GM23338 (cell line): ENCODE measurements at regions not wholly inside any gene's neighbourhood (a gene's known extent, or its start where the extent isn't known, plus 50 kb on each side); places are given as distances from the start of the nearest gene placed in this dataset.

ENCODE experiments used
- ATAC-seq: fragments of 200-7000 bp; cut with Tn5 transposase; 3 replicates; pipeline ENCODE4 v1.9.1; 2020
- DNase-seq: peaks from one replicate; pipeline ENCODE4 v3.0.0-alpha.2; 2015; ENCODE audit warnings: low spot score
- H2AFZ ChIP-seq: fragments of 200-600 bp; sonication (generic); 2 replicates; pipeline ENCODE4 v1.8.0; 2016; ENCODE audit warnings: antibody characterized with exemption, mild to moderate bottlenecking, moderate library complexity
- H3F3A ChIP-seq: fragments of 200-600 bp; sonication (generic); replicated peaks from 2 replicates; pipeline ENCODE4 v1.8.0; 2017; ENCODE audit warnings: antibody characterized with exemption, mixed run types, low read depth
- H3K27ac ChIP-seq: fragments of 200-600 bp; sonication (generic); 2 replicates; pipeline ENCODE4 v1.6.1; 2016; ENCODE audit warnings: low read depth
- H3K27me3 ChIP-seq: fragments of 200-600 bp; sonication (generic); 2 replicates; pipeline ENCODE4 v1.8.0; 2016; ENCODE audit warnings: mild to moderate bottlenecking, mixed run types, moderate library complexity; ENCODE audit not compliant: insufficient read depth
- H3K36me3 ChIP-seq: fragments of 200-600 bp; sonication (generic); 2 replicates; pipeline ENCODE4 v1.8.0; 2016; ENCODE audit warnings: mild to moderate bottlenecking; ENCODE audit not compliant: insufficient read depth
- H3K4me1 ChIP-seq: fragments of 200-600 bp; sonication (generic); 2 replicates; pipeline ENCODE4 v1.8.0; 2016; ENCODE audit warnings: mild to moderate bottlenecking, moderate library complexity; ENCODE audit not compliant: insufficient read depth
- H3K4me2 ChIP-seq: fragments of 200-600 bp; sonication (generic); 2 replicates; pipeline ENCODE4 v1.7.1; 2017; ENCODE audit warnings: mixed run types
- H3K4me3 ChIP-seq: fragments of 200-600 bp; sonication (generic); 2 replicates; pipeline ENCODE4 v1.6.1; 2016; ENCODE audit warnings: mixed run types
- H3K79me2 ChIP-seq: fragments of 200-600 bp; sonication (generic); replicated peaks from 2 replicates; pipeline ENCODE4 v1.8.0; 2017; ENCODE audit warnings: mild to moderate bottlenecking; ENCODE audit not compliant: insufficient read depth
- H3K9me2 ChIP-seq: fragments of 200-600 bp; sonication (generic); 2 replicates; pipeline ENCODE4 v1.8.0; 2017; ENCODE audit not compliant: insufficient read depth
- H4K20me1 ChIP-seq: fragments of 200-600 bp; sonication (generic); replicated peaks from 2 replicates; pipeline ENCODE4 v1.8.0; 2017; ENCODE audit warnings: mild to moderate bottlenecking; ENCODE audit not compliant: insufficient read depth
- H3K27ac Mint-ChIP-seq: 2 replicates; pipeline ENCODE4 v1.8.0; 2020; ENCODE audit warnings: inconsistent platforms, mild to moderate bottlenecking, moderate library complexity, mixed read lengths
- H3K27me3 Mint-ChIP-seq: 3 replicates; pipeline ENCODE4 v1.8.0; 2022; ENCODE audit warnings: low read depth, mild to moderate bottlenecking, moderate library complexity, mixed read lengths, inconsistent platforms; ENCODE audit not compliant: insufficient read depth, poor library complexity
- H3K36me3 Mint-ChIP-seq: 3 replicates; pipeline ENCODE4 v1.8.0; 2021; ENCODE audit warnings: low read depth, mild to moderate bottlenecking, inconsistent platforms, moderate library complexity, mixed read lengths
- H3K4me1 Mint-ChIP-seq: 3 replicates; pipeline ENCODE4 v1.8.0; 2020; ENCODE audit warnings: mild to moderate bottlenecking, inconsistent platforms, mixed read lengths
- H3K4me3 Mint-ChIP-seq: 3 replicates; pipeline ENCODE4 v1.8.0; 2021; ENCODE audit warnings: moderate library complexity, mild to moderate bottlenecking, inconsistent platforms, mixed read lengths
- H3K9me3 Mint-ChIP-seq: 3 replicates; pipeline ENCODE4 v1.8.0; 2020; ENCODE audit warnings: moderate library complexity, mild to moderate bottlenecking, inconsistent platforms, mixed read lengths
- CREB1 ChIP-seq: fragments of 250-450 bp; sonication (Bioruptor Pico); IDR thresholded peaks from 2 replicates; pipeline ENCODE4 v1.5.0; 2020; ENCODE audit warnings: low read depth, mild to moderate bottlenecking, moderate library complexity
- EZH2 ChIP-seq: fragments of 200-600 bp; sonication (generic); IDR thresholded peaks from one replicate; pipeline ENCODE4 v1.8.0; 2017; ENCODE audit warnings: antibody characterized with exemption, mild to moderate bottlenecking, low read depth; ENCODE audit not compliant: unreplicated experiment
- EZH2phosphoT487 ChIP-seq: fragments of 200-600 bp; sonication (generic); IDR thresholded peaks from one replicate; pipeline ENCODE4 v1.8.1; 2018; ENCODE audit warnings: antibody characterized with exemption; ENCODE audit not compliant: unreplicated experiment
- JUNB ChIP-seq: IDR thresholded peaks from one replicate; pipeline ENCODE4 v1.6.1; 2016; ENCODE audit warnings: antibody characterized with exemption; ENCODE audit not compliant: unreplicated experiment
- NANOG ChIP-seq: IDR thresholded peaks from 2 replicates; pipeline ENCODE4 v1.6.1; 2016; ENCODE audit warnings: antibody characterized with exemption, borderline replicate concordance
- POLR2AphosphoS5 ChIP-seq: IDR thresholded peaks from 2 replicates; pipeline ENCODE4 v1.6.1; 2016; ENCODE audit warnings: antibody characterized with exemption, low read depth
- STAT1 ChIP-seq: IDR thresholded peaks from one replicate; pipeline ENCODE4 v1.6.1; 2016; ENCODE audit warnings: antibody characterized with exemption; ENCODE audit not compliant: unreplicated experiment
- ZNF114 ChIP-seq: fragments of 250-450 bp; sonication (Bioruptor Pico); IDR thresholded peaks from 2 replicates; pipeline ENCODE4 v1.5.0; 2020; ENCODE audit warnings: mild to moderate bottlenecking, moderate library complexity
- ZNF331 ChIP-seq: fragments of 250-450 bp; sonication (Bioruptor Pico); IDR thresholded peaks from 2 replicates; pipeline ENCODE4 v1.5.0; 2020; ENCODE audit warnings: low read depth, mild to moderate bottlenecking, moderate library complexity
- TF ChIP-seq, protein P1 (sequence below): fragments of 250-450 bp; sonication (Bioruptor Pico); IDR thresholded peaks from 2 replicates; pipeline ENCODE4 v1.5.0; 2020; ENCODE audit warnings: mild to moderate bottlenecking, moderate library complexity
- TF ChIP-seq, protein P2 (sequence below): IDR thresholded peaks from one replicate; pipeline ENCODE4 v1.6.1; 2018; ENCODE audit warnings: antibody characterized with exemption; ENCODE audit not compliant: unreplicated experiment
- TF ChIP-seq, protein P3 (sequence below): IDR thresholded peaks from 2 replicates; pipeline ENCODE4 v1.6.1; 2016; ENCODE audit warnings: antibody characterized with exemption
- TF ChIP-seq, protein P4 (sequence below), 2 experiments: fragments of 200-600 bp in 1 of 2; sonication (generic) in 1 of 2; conservative IDR thresholded peaks; 2 replicates each; pipeline versions ENCODE4 v1.5.1 to v1.6.1; 2016 to 2017; ENCODE audit warnings: antibody characterized with exemption in 2 of 2, low read depth in 2 of 2, mild to moderate bottlenecking in 2 of 2, moderate library complexity in 1 of 2

DNA sequence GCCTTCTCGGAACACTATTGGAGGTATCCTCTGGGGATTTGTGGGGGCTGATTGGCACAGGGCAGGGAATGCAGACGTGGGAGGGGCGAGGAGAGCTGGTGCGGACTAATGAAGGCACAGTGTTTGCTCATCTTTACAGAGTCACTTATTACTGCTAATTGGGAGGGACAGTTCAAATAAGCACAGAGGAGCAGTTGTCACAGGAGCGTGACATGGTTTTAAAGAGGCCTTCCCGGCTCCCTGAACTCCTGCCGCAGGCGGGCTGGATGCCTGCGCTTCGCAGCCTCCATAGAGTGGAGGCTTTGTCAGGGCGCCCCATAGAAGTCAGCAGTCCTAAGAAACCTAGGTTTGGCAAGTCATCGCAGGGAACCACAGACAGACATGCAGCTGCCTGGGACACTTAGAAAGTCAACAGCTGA is 149.6 kb downstream of the LINC00237 start:
- no peaks in the 10 kb centered on the region for H3K4me1 ChIP-seq
- H3K27ac ChIP-seq = no peak overlapping the region
- peaks cover 9% of the 10 kb centered on the region; the same call in 1 of the 2 replicates for H3K9me2 ChIP-seq
- Mint-ChIP-seq H3K4me1 (peaks cover 15% of the 10 kb centered on the region), H3K9me3 (no peaks in the 10 kb centered on the region), H3K27ac (peak overlapping the region; percentile 49; the same call in 1 of the 2 replicates), H3K27me3 (no peaks in the 10 kb centered on the region), H3K36me3 (no peaks in the 10 kb centered on the region), H3K4me3 (no peak overlapping the region)
- H3K79me2 ChIP-seq = no peaks in the 10 kb centered on the region
- no peaks in the 10 kb centered on the region for H3K36me3 ChIP-seq
- no peaks in the 10 kb centered on the region for H3F3A ChIP-seq
- no peak overlapping the region for H3K4me2 ChIP-seq
- DNase-seq (no peak), ATAC-seq (peak; percentile 50)
- no peaks in the 10 kb centered on the region for H3K27me3 ChIP-seq
- H2AFZ ChIP-seq = peak overlapping the region; percentile 78
- H3K4me3 ChIP-seq = no peak overlapping the region
- H4K20me1 ChIP-seq = no peaks in the 10 kb centered on the region
- no peak for TF ChIP-seq EZH2
- TF ChIP-seq, protein P1, sequence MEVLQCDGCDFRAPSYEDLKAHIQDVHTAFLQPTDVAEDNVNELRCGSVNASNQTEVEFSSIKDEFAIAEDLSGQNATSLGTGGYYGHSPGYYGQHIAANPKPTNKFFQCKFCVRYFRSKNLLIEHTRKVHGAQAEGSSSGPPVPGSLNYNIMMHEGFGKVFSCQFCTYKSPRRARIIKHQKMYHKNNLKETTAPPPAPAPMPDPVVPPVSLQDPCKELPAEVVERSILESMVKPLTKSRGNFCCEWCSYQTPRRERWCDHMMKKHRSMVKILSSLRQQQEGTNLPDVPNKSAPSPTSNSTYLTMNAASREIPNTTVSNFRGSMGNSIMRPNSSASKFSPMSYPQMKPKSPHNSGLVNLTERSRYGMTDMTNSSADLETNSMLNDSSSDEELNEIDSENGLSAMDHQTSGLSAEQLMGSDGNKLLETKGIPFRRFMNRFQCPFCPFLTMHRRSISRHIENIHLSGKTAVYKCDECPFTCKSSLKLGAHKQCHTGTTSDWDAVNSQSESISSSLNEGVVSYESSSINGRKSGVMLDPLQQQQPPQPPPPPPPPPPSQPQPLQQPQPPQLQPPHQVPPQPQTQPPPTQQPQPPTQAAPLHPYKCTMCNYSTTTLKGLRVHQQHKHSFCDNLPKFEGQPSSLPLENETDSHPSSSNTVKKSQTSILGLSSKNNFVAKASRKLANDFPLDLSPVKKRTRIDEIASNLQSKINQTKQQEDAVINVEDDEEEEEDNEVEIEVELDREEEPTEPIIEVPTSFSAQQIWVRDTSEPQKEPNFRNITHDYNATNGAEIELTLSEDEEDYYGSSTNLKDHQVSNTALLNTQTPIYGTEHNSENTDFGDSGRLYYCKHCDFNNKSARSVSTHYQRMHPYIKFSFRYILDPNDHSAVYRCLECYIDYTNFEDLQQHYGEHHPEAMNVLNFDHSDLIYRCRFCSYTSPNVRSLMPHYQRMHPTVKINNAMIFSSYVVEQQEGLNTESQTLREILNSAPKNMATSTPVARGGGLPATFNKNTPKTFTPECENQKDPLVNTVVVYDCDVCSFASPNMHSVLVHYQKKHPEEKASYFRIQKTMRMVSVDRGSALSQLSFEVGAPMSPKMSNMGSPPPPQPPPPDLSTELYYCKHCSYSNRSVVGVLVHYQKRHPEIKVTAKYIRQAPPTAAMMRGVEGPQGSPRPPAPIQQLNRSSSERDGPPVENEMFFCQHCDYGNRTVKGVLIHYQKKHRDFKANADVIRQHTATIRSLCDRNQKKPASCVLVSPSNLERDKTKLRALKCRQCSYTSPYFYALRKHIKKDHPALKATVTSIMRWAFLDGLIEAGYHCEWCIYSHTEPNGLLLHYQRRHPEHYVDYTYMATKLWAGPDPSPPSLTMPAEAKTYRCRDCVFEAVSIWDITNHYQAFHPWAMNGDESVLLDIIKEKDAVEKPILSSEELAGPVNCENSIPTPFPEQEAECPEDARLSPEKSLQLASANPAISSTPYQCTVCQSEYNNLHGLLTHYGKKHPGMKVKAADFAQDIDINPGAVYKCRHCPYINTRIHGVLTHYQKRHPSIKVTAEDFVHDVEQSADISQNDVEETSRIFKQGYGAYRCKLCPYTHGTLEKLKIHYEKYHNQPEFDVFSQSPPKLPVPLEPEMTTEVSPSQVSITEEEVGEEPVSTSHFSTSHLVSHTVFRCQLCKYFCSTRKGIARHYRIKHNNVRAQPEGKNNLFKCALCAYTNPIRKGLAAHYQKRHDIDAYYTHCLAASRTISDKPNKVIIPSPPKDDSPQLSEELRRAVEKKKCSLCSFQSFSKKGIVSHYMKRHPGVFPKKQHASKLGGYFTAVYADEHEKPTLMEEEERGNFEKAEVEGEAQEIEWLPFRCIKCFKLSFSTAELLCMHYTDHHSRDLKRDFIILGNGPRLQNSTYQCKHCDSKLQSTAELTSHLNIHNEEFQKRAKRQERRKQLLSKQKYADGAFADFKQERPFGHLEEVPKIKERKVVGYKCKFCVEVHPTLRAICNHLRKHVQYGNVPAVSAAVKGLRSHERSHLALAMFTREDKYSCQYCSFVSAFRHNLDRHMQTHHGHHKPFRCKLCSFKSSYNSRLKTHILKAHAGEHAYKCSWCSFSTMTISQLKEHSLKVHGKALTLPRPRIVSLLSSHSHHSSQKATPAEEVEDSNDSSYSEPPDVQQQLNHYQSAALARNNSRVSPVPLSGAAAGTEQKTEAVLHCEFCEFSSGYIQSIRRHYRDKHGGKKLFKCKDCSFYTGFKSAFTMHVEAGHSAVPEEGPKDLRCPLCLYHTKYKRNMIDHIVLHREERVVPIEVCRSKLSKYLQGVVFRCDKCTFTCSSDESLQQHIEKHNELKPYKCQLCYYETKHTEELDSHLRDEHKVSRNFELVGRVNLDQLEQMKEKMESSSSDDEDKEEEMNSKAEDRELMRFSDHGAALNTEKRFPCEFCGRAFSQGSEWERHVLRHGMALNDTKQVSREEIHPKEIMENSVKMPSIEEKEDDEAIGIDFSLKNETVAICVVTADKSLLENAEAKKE (CRISPR knock-in tag) = no peak
- TF ChIP-seq ZNF331 (CRISPR knock-in tag) = no peak
- no peak for TF ChIP-seq NANOG
- TF ChIP-seq, protein P2, sequence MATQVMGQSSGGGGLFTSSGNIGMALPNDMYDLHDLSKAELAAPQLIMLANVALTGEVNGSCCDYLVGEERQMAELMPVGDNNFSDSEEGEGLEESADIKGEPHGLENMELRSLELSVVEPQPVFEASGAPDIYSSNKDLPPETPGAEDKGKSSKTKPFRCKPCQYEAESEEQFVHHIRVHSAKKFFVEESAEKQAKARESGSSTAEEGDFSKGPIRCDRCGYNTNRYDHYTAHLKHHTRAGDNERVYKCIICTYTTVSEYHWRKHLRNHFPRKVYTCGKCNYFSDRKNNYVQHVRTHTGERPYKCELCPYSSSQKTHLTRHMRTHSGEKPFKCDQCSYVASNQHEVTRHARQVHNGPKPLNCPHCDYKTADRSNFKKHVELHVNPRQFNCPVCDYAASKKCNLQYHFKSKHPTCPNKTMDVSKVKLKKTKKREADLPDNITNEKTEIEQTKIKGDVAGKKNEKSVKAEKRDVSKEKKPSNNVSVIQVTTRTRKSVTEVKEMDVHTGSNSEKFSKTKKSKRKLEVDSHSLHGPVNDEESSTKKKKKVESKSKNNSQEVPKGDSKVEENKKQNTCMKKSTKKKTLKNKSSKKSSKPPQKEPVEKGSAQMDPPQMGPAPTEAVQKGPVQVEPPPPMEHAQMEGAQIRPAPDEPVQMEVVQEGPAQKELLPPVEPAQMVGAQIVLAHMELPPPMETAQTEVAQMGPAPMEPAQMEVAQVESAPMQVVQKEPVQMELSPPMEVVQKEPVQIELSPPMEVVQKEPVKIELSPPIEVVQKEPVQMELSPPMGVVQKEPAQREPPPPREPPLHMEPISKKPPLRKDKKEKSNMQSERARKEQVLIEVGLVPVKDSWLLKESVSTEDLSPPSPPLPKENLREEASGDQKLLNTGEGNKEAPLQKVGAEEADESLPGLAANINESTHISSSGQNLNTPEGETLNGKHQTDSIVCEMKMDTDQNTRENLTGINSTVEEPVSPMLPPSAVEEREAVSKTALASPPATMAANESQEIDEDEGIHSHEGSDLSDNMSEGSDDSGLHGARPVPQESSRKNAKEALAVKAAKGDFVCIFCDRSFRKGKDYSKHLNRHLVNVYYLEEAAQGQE = no peak
- TF ChIP-seq STAT1 = no peak
- no peak for TF ChIP-seq CREB1 (CRISPR knock-in tag)
- TF ChIP-seq, protein P3, sequence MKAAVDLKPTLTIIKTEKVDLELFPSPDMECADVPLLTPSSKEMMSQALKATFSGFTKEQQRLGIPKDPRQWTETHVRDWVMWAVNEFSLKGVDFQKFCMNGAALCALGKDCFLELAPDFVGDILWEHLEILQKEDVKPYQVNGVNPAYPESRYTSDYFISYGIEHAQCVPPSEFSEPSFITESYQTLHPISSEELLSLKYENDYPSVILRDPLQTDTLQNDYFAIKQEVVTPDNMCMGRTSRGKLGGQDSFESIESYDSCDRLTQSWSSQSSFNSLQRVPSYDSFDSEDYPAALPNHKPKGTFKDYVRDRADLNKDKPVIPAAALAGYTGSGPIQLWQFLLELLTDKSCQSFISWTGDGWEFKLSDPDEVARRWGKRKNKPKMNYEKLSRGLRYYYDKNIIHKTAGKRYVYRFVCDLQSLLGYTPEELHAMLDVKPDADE = no peak
- TF ChIP-seq, protein P4, sequence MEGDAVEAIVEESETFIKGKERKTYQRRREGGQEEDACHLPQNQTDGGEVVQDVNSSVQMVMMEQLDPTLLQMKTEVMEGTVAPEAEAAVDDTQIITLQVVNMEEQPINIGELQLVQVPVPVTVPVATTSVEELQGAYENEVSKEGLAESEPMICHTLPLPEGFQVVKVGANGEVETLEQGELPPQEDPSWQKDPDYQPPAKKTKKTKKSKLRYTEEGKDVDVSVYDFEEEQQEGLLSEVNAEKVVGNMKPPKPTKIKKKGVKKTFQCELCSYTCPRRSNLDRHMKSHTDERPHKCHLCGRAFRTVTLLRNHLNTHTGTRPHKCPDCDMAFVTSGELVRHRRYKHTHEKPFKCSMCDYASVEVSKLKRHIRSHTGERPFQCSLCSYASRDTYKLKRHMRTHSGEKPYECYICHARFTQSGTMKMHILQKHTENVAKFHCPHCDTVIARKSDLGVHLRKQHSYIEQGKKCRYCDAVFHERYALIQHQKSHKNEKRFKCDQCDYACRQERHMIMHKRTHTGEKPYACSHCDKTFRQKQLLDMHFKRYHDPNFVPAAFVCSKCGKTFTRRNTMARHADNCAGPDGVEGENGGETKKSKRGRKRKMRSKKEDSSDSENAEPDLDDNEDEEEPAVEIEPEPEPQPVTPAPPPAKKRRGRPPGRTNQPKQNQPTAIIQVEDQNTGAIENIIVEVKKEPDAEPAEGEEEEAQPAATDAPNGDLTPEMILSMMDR (conservative IDR thresholded peaks at IDR 0.05; ENCODE audit: low read depth in 2 of 2) = no peak
- no peak for TF ChIP-seq POLR2AphosphoS5
- TF ChIP-seq JUNB = no peak
- TF ChIP-seq EZH2phosphoT487 = no peak
- no peak for TF ChIP-seq ZNF114 (CRISPR knock-in tag)
